Glutamatergic neuron (in vitro differentiated cells): ENCODE measurements at regions not wholly inside any gene's neighbourhood (a gene's known extent, or its start where the extent isn't known, plus 50 kb on each side); places are given as distances from the start of the nearest gene placed in this dataset.

ENCODE experiments used
- DNase-seq: peaks from one replicate; pipeline ENCODE4 v3.0.0; 2022
- H3K27ac Mint-ChIP-seq: one replicate; pipeline ENCODE4 v1.8.0; 2020; ENCODE audit warnings: mild to moderate bottlenecking, mixed read lengths, inconsistent platforms; ENCODE audit not compliant: unreplicated experiment
- H3K27me3 Mint-ChIP-seq: one replicate; pipeline ENCODE4 v1.8.0; 2020; ENCODE audit warnings: mild to moderate bottlenecking, moderate library complexity, mixed read lengths, inconsistent platforms; ENCODE audit not compliant: unreplicated experiment
- H3K36me3 Mint-ChIP-seq: one replicate; pipeline ENCODE4 v1.8.0; 2020; ENCODE audit warnings: mild to moderate bottlenecking, mixed read lengths, inconsistent platforms; ENCODE audit not compliant: unreplicated experiment
- H3K4me1 Mint-ChIP-seq: one replicate; pipeline ENCODE4 v1.8.0; 2020; ENCODE audit warnings: mild to moderate bottlenecking, low read depth, mixed read lengths, inconsistent platforms; ENCODE audit not compliant: unreplicated experiment
- H3K4me3 Mint-ChIP-seq: one replicate; pipeline ENCODE4 v1.8.0; 2020; ENCODE audit warnings: mild to moderate bottlenecking, mixed read lengths, inconsistent platforms; ENCODE audit not compliant: unreplicated experiment
- H3K9me3 Mint-ChIP-seq: one replicate; pipeline ENCODE4 v1.8.0; 2020; ENCODE audit warnings: mild to moderate bottlenecking, moderate library complexity, mixed read lengths, inconsistent platforms; ENCODE audit not compliant: unreplicated experiment
- TF ChIP-seq, protein P1 (sequence below): fragments of 200-600 bp; sonication (generic); IDR thresholded peaks from one replicate; pipeline ENCODE4 v1.5.0; 2021; ENCODE audit not compliant: partially characterized antibody, unreplicated experiment

DNA sequence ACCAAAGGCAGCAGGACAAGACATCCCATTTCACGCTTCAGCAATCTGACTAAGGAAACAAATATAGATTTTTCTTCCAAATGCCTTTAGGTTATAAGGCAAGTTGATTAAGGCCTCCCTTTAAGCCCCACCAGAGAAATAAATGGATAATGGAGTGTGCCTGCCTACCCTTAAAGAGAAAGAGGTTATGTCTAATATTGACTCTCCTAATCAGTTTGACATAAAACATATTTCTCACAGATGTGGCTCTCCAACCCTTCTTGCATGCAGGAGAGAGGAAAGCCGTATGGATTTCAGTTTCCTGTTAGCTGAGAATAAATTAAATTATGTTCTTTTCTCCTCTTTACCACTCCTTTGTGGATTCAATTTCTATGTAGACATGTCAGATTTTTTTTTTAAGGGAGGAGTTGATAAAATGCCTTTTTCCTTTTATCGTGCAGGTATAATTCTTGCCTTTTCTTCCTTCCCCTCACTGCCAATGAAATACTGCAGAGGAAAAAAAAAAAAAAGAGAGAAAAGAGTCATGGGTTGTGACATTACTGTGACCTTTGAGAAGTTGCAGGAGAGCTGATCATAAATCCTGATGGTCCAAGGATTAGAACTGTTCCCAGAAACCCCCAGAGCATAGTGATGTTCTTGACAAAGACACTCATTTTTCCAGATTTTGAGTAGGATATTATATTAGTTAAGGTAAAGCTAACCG, 355.3 kb upstream of the SLCO3A1 start:
- Mint-ChIP-seq H3K27me3 (peaks cover 2% of the 10 kb centered on the region), H3K4me3 (no peak overlapping the region), H3K9me3 (peaks cover 3% of the 10 kb centered on the region), H3K36me3 (no peaks in the 10 kb centered on the region), H3K4me1 (peaks cover 14% of the 10 kb centered on the region), H3K27ac (no peak overlapping the region)
- no peak for DNase-seq
- TF ChIP-seq, protein P1, sequence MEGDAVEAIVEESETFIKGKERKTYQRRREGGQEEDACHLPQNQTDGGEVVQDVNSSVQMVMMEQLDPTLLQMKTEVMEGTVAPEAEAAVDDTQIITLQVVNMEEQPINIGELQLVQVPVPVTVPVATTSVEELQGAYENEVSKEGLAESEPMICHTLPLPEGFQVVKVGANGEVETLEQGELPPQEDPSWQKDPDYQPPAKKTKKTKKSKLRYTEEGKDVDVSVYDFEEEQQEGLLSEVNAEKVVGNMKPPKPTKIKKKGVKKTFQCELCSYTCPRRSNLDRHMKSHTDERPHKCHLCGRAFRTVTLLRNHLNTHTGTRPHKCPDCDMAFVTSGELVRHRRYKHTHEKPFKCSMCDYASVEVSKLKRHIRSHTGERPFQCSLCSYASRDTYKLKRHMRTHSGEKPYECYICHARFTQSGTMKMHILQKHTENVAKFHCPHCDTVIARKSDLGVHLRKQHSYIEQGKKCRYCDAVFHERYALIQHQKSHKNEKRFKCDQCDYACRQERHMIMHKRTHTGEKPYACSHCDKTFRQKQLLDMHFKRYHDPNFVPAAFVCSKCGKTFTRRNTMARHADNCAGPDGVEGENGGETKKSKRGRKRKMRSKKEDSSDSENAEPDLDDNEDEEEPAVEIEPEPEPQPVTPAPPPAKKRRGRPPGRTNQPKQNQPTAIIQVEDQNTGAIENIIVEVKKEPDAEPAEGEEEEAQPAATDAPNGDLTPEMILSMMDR, result no peak

DNA sequence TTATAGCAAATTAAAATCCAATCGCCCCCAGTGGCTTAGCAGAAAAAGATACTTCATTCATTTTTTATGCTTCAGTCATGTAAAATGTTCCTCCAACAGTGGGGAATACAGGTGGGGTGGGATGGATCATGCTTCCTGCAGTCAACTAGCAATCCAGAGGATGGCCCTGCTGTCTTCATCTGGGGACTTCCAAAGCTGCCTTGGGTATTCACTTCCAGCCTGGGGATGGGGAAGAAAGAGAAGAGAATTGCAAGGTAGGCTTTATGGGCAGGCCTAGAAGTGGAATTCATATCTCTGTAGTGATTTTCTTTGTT, 354.8 kb upstream of the SLCO3A1 start:
- peaks cover 2% of the 10 kb centered on the region for H3K27me3 Mint-ChIP-seq
- no peak for DNase-seq
- TF ChIP-seq, protein P1, result no peak
- no peak overlapping the region for H3K27ac Mint-ChIP-seq
- H3K9me3 Mint-ChIP-seq, result peaks cover 3% of the 10 kb centered on the region
- no peak overlapping the region for H3K4me3 Mint-ChIP-seq
- H3K4me1 Mint-ChIP-seq, result peaks cover 14% of the 10 kb centered on the region
- H3K36me3 Mint-ChIP-seq, result no peaks in the 10 kb centered on the region

DNA sequence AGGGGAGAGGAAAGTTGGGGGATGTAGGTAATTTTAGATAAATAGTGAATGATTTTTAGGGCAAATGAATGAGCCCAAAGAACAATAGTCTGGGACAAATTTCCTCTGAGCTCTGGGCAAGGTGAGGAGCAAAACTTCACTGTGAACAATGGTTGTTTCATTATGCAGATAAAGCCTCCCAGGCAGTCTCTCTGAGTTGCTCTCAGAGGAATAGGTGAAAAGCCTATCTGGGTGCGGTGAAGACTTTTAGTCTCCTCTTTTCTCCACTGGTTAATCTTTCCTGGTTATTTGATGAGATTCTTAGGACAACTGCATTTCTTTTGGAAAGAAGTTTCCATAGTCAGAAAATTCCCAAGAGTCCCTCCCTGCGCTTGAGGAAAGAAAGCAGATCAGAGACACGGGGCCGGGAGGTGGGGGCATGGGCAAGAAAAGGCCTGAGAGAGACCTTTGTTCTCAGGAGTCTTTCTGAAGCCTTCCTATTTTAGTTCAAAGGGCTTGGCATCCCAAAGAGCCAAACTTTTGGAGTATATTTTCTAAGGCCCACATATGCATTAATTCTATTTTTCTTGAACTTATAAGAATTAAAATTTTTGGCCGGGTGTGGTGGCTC, 353.6 kb upstream of the SLCO3A1 start:
- TF ChIP-seq, protein P1, result no peak
- no peak overlapping the region for H3K4me3 Mint-ChIP-seq
- peaks cover 14% of the 10 kb centered on the region for H3K4me1 Mint-ChIP-seq
- no peak overlapping the region for H3K27ac Mint-ChIP-seq
- DNase-seq, result no peak
- H3K27me3 Mint-ChIP-seq, result peaks cover 2% of the 10 kb centered on the region
- peaks cover 3% of the 10 kb centered on the region for H3K9me3 Mint-ChIP-seq
- no peaks in the 10 kb centered on the region for H3K36me3 Mint-ChIP-seq

DNA sequence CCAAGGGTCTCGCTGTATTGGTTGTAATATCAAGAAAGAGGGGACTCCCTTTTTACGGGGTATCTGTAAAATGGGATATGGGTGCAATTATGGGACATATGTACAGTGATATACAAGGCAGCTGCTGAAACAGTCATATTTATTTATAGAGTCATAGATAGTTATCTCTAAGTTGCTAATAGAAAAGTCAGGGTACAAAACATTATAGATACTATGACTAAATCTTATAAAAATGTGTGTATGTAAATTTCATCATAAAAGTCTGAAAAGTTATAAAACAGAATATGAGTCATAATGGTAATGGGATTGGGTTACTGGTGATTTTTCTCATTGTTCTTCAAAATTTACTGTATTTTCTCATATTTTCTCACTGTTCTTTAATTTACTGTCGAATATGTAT, 344.9 kb upstream of the SLCO3A1 start:
- Mint-ChIP-seq H3K36me3 (no peaks in the 10 kb centered on the region), H3K27me3 (peaks cover 4% of the 10 kb centered on the region), H3K9me3 (no peaks in the 10 kb centered on the region), H3K4me3 (no peak overlapping the region), H3K4me1 (no peaks in the 10 kb centered on the region), H3K27ac (no peak overlapping the region)
- TF ChIP-seq, protein P1, result no peak
- DNase-seq, result no peak

GRCh38 chr15:91514147-91514546, 339.4 kb upstream of the SLCO3A1 start:
- Mint-ChIP-seq H3K4me1 (no peaks in the 10 kb centered on the region), H3K4me3 (no peak overlapping the region), H3K9me3 (no peaks in the 10 kb centered on the region), H3K27ac (no peak overlapping the region), H3K27me3 (peaks cover 4% of the 10 kb centered on the region), H3K36me3 (no peaks in the 10 kb centered on the region)
- TF ChIP-seq, protein P1, result no peak
- DNase-seq, result no peak
